ENCODE measurements at regions not wholly inside any gene's neighbourhood (a gene's known extent, or its start where the extent isn't known, plus 50 kb on each side); places are given as distances from the start of the nearest gene placed in this dataset.
"Not testable (repeated sequence)": the region's sequence is repeated elsewhere in the genome, so short reads cannot be mapped to it uniquely, and the experiment has no call there.

- DNase-seq: no peak
Measured at GRCh38 chr1:101373570-101373969, 136.8 kb downstream of the S1PR1 start.

- DNase-seq: not testable (repeated sequence)
Measured at GRCh38 chr1:101375448-101375847, 138.6 kb downstream of the S1PR1 start.

GRCh38 chr1:101376121-101377083 lies 139.6 kb downstream of the S1PR1 start:
- no peak for DNase-seq

GRCh38 chr1:101377084-101377835 lies 140.4 kb downstream of the S1PR1 start:
- no peak for DNase-seq

GRCh38 chr1:101379037-101379436 lies 142.2 kb downstream of the S1PR1 start:
- DNase-seq: no peak

- no peak for DNase-seq
Measured at GRCh38 chr1:101379950-101380349, 143.1 kb downstream of the S1PR1 start.

- DNase-seq: no peak
Measured at GRCh38 chr1:101382135-101382534, 145.3 kb downstream of the S1PR1 start.

GRCh38 chr1:101388904-101389546 lies 152.2 kb downstream of the S1PR1 start:
- DNase-seq: no peak

- no peak for DNase-seq
Measured at GRCh38 chr1:101389547-101389929, 152.7 kb downstream of the S1PR1 start.

GRCh38 chr1:101392552-101392951 lies 155.7 kb downstream of the S1PR1 start:
- no peak for DNase-seq

- DNase-seq: no peak
Measured at GRCh38 chr1:101394041-101394440, 157.2 kb downstream of the S1PR1 start.

- no peak for DNase-seq
Measured at GRCh38 chr1:101399222-101399621, 162.4 kb downstream of the S1PR1 start.

- no peak for DNase-seq
Measured at GRCh38 chr1:101406271-101406670, 169.5 kb downstream of the S1PR1 start.

- DNase-seq: no peak
Measured at GRCh38 chr1:101406681-101407080, 169.9 kb downstream of the S1PR1 start.

- no peak for DNase-seq
Measured at GRCh38 chr1:101407505-101408211, 170.8 kb downstream of the S1PR1 start.

- no peak for DNase-seq
Measured at GRCh38 chr1:101408212-101409042, 171.6 kb downstream of the S1PR1 start.

- DNase-seq: no peak
Measured at GRCh38 chr1:101409102-101409501, 172.3 kb downstream of the S1PR1 start.

GRCh38 chr1:101410048-101410878 lies 173.4 kb downstream of the S1PR1 start:
- DNase-seq: no peak

- no peak for DNase-seq
Measured at GRCh38 chr1:101420406-101420805, 183.6 kb downstream of the S1PR1 start.

- not testable (repeated sequence) for DNase-seq
Measured at GRCh38 chr1:101428083-101428482, 191.3 kb downstream of the S1PR1 start.

GRCh38 chr1:101428562-101428961 lies 191.7 kb downstream of the S1PR1 start:
- no peak for DNase-seq
